ENCODE measurements at regions not wholly inside any gene's neighbourhood (a gene's known extent, or its start where the extent isn't known, plus 50 kb on each side); places are given as distances from the start of the nearest gene placed in this dataset.
A peak's percentile ranks its signal among the peaks of the same experiment; 100 is the strongest.

DNA sequence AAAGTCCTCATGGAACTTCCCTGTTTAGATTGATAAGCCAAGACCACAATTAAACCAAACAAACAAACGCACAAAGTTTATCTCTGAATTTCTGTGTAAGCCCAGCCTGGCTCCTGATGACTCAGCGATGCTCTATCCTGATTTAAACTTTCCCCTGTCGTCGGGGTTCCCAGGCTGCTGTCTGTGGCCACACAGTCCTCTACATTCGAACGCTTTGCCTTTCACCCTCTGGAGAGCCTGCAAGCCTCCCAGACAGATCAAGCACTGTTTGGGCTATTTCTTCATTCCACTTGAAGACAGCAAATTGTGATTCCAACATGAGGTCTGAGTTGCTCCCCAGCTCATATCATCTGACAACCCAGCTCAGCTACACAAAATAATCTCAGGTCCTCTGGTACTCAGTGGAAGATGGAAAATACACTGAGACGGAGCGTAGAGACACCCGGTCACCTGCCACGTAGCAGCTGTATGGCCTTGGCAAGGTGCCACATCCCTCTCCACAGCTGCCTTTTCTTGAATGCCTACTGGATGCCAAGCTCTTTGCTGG is 51.2 kb downstream of the CYRIA start:
- H3K4me2 ChIP-seq (ENCODE audit: low read depth, low read length) = peak overlapping the region; percentile 6; the same call in 1 of the 2 replicates
- peaks cover 11% of the 10 kb centered on the region; the same call in 1 of the 2 replicates for H3K36me3 ChIP-seq (ENCODE audit: control insufficient read depth, insufficient read depth, low read length)
- no peak overlapping the region for H3K23ac ChIP-seq (ENCODE audit: low read depth, low read length)
- peaks cover 9% of the 10 kb centered on the region for H3K4me1 ChIP-seq (ENCODE audit: control insufficient read depth, insufficient read depth, low read length)
- no peak overlapping the region for H2BK5ac ChIP-seq (ENCODE audit: low read depth, low read length, poor library complexity, severe bottlenecking)
- WGBS, 2 experiments (ENCODE audit: extremely low coverage in 2 of 2, insufficient read length in 1 of 2) = 43% methylated on average over 4 of the region's 10 CpGs; no CpG with 5 or more reads in 1 of the 2 experiments
- dilution Hi-C loops (cut with HindIII; ENCODE audit: low sequenced_read_pairs, unreplicated experiment) = no loop called here
- no peaks in the 10 kb centered on the region for H3K27me3 ChIP-seq (ENCODE audit: control insufficient read depth, insufficient read depth, low read length)
- intact Hi-C loops (cut with micrococcal nuclease) = no loop called here
- no TSS peak for BruUV-seq (replicated peaks)
- peak overlapping the region; percentile 1; the same call in 1 of the 2 replicates for H3K4ac ChIP-seq (ENCODE audit: low read depth, low read length)
- DNase-seq = peak; percentile 55
- no peaks in the 10 kb centered on the region for H3K79me1 ChIP-seq (ENCODE audit: low read depth in 1 of 2, low read length in 2 of 2)
- no peak overlapping the region for H2BK15ac ChIP-seq (ENCODE audit: low read depth, low read length)
- H3K4me3 ChIP-seq (ENCODE audit: insufficient read depth, low read depth, low read length) = no peak overlapping the region
- no peak overlapping the region for H4K91ac ChIP-seq (ENCODE audit: insufficient read depth, low read depth, low read length)
- H3K9me1 ChIP-seq (ENCODE audit: insufficient read depth, low read length) = no peaks in the 10 kb centered on the region; the same call in 1 of the 2 replicates
- no peak overlapping the region for H2AFZ ChIP-seq (replicated peaks; ENCODE audit: low read length, poor library complexity)
- no peak overlapping the region; the same call in 1 of the 2 replicates for H2BK120ac ChIP-seq (ENCODE audit: low read depth, low read length)
- H4K5ac ChIP-seq (ENCODE audit: low read depth, low read length) = no peak overlapping the region
- no peak for TF ChIP-seq RFX5 (IDR thresholded peaks at IDR 0.05; ENCODE audit: low read depth, low read length)
- no peak for TF ChIP-seq CHD1 (IDR thresholded peaks at IDR 0.05; ENCODE audit: low read depth, low read length)
- no peak for TF ChIP-seq MAZ (IDR thresholded peaks at IDR 0.05; ENCODE audit: borderline replicate concordance, low read depth, low read length)
- peak; percentile 39; the same call in 1 of the 2 replicates for TF ChIP-seq MAFK (IDR thresholded peaks at IDR 0.05; ENCODE audit: low read depth, low read length)
- TF ChIP-seq RCOR1 (IDR thresholded peaks at IDR 0.05; ENCODE audit: insufficient replicate concordance, low read length) = no peak
- no peak for TF ChIP-seq RAD21 (IDR thresholded peaks at IDR 0.05; ENCODE audit: low read length)
- TF ChIP-seq NFE2L2 (IDR thresholded peaks at IDR 0.05; ENCODE audit: low read depth, low read length) = peak; percentile 71
- no peak for TF ChIP-seq CEBPB (IDR thresholded peaks at IDR 0.05; ENCODE audit: low read depth, low read length)
- TF ChIP-seq, protein P1, sequence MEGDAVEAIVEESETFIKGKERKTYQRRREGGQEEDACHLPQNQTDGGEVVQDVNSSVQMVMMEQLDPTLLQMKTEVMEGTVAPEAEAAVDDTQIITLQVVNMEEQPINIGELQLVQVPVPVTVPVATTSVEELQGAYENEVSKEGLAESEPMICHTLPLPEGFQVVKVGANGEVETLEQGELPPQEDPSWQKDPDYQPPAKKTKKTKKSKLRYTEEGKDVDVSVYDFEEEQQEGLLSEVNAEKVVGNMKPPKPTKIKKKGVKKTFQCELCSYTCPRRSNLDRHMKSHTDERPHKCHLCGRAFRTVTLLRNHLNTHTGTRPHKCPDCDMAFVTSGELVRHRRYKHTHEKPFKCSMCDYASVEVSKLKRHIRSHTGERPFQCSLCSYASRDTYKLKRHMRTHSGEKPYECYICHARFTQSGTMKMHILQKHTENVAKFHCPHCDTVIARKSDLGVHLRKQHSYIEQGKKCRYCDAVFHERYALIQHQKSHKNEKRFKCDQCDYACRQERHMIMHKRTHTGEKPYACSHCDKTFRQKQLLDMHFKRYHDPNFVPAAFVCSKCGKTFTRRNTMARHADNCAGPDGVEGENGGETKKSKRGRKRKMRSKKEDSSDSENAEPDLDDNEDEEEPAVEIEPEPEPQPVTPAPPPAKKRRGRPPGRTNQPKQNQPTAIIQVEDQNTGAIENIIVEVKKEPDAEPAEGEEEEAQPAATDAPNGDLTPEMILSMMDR (conservative IDR thresholded peaks at IDR 0.05; ENCODE audit: low read depth, low read length) = no peak
- TF ChIP-seq MXI1 (IDR thresholded peaks at IDR 0.05; ENCODE audit: borderline replicate concordance, low read depth, low read length) = no peak
- TF ChIP-seq POLR2A (IDR thresholded peaks at IDR 0.05; ENCODE audit: low read depth, low read length) = no peak
- no peak for TF ChIP-seq SMC3 (IDR thresholded peaks at IDR 0.05; ENCODE audit: low read depth, low read length)
- TF ChIP-seq BHLHE40 (IDR thresholded peaks at IDR 0.05; ENCODE audit: low read depth, low read length) = no peak
- peak; percentile 53; the same call in 1 of the 2 replicates for TF ChIP-seq FOS (IDR thresholded peaks at IDR 0.05; ENCODE audit: low read depth, low read length)
- CTCF ChIA-PET = interaction anchor here (0.6 to 2.4 kb wide), 2 partner anchors 54 to 142 kb away, joined by 5 to 9 read pairs; no protein-coding TSS in a partner anchor
- H3K9ac ChIP-seq (ENCODE audit: low read depth, low read length) = no peak overlapping the region
- peak; percentile 78 for ATAC-seq (ENCODE audit: low read depth)
- no peak overlapping the region for H2AK9ac ChIP-seq (replicated peaks; ENCODE audit: low read depth, low read length, poor library complexity)
- peak overlapping the region; percentile 30; the same call in 1 of the 2 replicates for H3K18ac ChIP-seq (ENCODE audit: low read depth, low read length)
- H2AK5ac ChIP-seq (ENCODE audit: low read depth, low read length) = no peak overlapping the region
- in situ Hi-C loops (cut with MboI; ENCODE audit: low sequenced_read_pairs) = no loop called here
- H4K20me1 ChIP-seq (ENCODE audit: insufficient read depth, low read length) = no peaks in the 10 kb centered on the region
- H3K9me3 ChIP-seq (ENCODE audit: control insufficient read depth, insufficient read depth, low read length) = no peaks in the 10 kb centered on the region
- POLR2A ChIA-PET (ENCODE audit: unreplicated experiment) = no interaction called here
- H3K56ac ChIP-seq (ENCODE audit: extremely low read depth, insufficient read depth, low read length) = no peak overlapping the region
- no peak overlapping the region for H3K14ac ChIP-seq (replicated peaks; ENCODE audit: low read depth, low read length)
- no peak overlapping the region for H2BK20ac ChIP-seq (ENCODE audit: low read depth, low read length)
- H3K27ac ChIP-seq (ENCODE audit: insufficient read depth, low read length) = peak overlapping the region; percentile 51; the same call in 1 of the 2 replicates
- no peak overlapping the region for H4K8ac ChIP-seq (ENCODE audit: low read depth in 2 of 2, low read length in 2 of 2)

All from IMR-90 (cell line).